ENCODE measurements at regions not wholly inside any gene's neighbourhood (a gene's known extent, or its start where the extent isn't known, plus 50 kb on each side); places are given as distances from the start of the nearest gene placed in this dataset.

DNA sequence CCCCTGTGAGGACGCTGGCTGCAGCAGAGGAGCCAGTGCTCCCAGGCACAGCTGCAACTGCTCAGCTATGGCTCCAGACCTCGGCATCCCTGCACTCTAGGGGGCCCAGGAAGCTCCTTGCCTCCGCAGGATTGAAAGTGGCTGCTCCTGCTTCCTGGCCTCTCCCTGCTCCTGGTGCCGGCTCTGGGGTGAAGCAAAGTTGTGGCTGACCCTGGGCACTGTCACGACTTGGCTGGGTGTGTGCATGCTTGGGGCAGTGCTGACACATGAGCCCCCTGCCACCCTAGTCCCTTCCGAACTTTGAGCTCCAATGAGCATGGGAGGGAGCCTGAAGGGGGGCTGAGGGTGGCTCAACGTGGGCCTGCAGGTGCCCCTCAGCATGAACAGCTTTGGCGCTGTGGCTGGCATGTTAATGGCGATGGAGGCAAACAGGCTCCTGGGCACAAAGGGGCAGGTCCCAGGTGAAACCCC lies 1512.2 kb downstream of the KCNT2 start:
- no peak for TF ChIP-seq SIN3A (IDR thresholded peaks at IDR 0.05; ENCODE audit: borderline replicate concordance in 2 of 2, control insufficient read depth in 1 of 2, low read depth in 2 of 2, low read length in 2 of 2)
- TF ChIP-seq SMC3 (conservative IDR thresholded peaks at IDR 0.05; ENCODE audit: insufficient read depth, low read depth, low read length) = no peak
- TF ChIP-seq CAMTA2 (CRISPR knock-in tag; conservative IDR thresholded peaks at IDR 0.05) = no peak
- TF ChIP-seq ZSCAN29 (IDR thresholded peaks at IDR 0.05) = no peak
- TF ChIP-seq ZNF133 (CRISPR knock-in tag; IDR thresholded peaks at IDR 0.05) = no peak
- TF ChIP-seq KAT7 (CRISPR knock-in tag; IDR thresholded peaks at IDR 0.05; ENCODE audit: borderline replicate concordance) = no peak
- TF ChIP-seq FOXJ3 (CRISPR knock-in tag; IDR thresholded peaks at IDR 0.05) = no peak
- TF ChIP-seq SRSF1 (IDR thresholded peaks at IDR 0.05; ENCODE audit: low read depth, low read length) = no peak

Data from K562 (cell line).